GM19043 (cell line): ENCODE measurements at regions not wholly inside any gene's neighbourhood (a gene's known extent, or its start where the extent isn't known, plus 50 kb on each side); places are given as distances from the start of the nearest gene placed in this dataset.

Experiments used
- ATAC-seq: cut with Tn5 transposase; IDR thresholded peaks from one replicate; pipeline ENCODE4 v1.9.1; 2021; ENCODE audit warnings: low read depth; ENCODE audit not compliant: unreplicated experiment

DNA sequence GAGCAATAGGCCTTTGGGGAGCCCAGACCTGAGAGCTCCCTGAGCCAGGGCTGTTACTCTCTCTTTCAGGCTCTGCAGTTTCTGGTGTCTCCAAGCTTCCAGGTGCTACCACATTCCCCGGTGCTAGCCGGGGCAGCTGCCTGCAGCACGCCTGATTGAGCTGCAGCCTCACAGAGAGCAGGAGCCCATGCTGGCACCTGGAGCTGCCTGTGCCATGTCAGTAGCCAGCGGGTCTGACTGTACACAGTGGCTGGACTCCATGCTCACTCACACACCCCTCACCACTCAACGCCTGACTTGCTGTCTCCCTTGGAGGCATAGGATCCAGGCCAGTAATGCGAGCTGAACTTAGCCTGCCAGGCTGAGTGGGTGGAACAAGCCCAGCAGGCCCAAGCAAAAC lies 800.4 kb upstream of the AGA start:
- no peak for ATAC-seq

DNA sequence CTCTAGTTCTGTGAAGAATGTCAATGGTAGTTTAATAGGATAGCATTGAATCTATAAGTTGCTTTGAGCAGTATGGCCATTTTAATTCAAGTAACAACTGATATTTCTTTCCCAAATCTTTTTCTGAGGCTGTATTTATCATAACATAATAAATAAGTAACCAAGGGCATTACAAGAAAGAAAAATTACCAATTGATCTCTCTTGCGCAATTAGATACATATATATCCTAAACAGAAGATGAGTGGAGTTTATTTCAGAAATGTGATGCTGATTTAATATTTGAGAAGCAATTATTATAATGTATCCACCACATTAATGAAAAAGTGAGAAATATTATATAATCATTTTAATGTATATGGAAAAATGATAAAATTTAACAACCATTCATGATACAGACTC lies 802.5 kb upstream of the AGA start:
- ATAC-seq = no peak

DNA sequence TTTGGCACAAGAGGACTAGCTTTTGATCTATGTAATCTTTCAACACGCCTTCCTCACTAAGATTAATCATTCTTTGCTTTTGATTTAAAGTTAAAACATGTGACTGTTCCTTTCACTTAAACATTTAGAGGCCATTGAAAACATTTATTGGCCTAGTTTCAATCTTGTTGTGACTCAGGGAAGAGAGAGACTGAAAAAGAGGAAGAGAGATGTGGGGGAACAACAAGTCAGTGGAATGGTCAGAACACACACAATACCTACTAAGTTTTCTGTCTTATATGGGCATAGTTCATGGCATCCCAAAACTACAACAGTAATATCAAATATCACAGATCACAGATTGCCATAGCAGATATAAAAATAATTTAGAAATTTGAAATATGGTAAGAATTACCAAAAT lies 812.9 kb upstream of the AGA start:
- no peak for ATAC-seq

DNA sequence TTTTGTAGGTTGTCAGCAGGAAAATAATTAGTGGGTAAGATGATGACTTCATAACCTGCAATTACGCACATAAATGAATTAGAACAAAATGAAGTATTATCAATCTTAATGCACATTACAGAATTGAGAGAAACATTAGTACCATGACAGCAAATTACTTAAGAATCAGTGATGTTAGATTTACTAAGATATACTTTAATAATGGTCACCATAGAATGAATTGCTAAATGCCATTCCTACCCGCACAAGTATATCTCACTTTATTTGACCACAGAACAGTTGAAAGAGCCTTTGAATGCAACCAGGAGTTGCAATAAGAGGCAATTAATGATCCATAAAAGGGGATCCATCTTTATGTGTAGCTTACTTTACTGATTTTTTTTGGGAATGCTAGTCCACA lies 816.4 kb upstream of the AGA start:
- ATAC-seq = no peak

DNA sequence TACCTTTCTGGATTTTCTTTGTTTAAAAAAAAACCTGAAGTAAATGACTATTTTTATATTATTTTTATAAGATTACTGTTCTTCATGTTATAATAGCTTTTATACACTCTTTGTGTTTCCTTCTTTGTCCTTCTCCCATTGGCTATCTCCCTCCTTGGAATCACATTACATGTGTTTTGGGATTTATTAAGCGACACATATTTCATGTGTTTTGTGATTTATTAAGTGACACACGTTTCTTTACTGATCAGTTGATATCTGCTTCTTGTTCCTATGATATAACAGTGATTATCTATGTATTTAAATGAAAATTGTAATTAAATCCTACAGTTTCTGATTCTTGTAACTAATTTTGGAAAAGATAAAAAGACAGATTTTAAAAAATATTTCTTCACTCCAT lies 817.3 kb upstream of the AGA start:
- ATAC-seq = no peak

DNA sequence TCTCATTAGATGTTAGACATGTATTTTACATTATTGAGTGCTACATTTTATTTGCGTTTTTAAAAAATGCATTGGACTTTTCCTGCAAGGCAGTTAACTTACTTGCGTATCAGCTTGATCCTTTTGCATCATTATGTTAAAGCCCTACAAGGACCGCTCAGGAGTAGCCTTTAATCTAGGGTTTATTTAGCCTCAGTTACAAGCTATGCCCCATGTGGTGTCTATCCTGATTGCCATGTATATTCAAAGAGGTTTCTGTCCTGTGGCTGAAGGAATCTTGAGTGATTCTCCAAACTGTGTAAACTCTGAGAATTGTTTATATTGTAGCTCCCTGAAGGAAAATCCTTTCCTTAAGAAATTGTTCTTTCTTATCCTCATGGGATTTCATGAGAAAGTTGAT lies 821.8 kb upstream of the AGA start:
- ATAC-seq = no peak

DNA sequence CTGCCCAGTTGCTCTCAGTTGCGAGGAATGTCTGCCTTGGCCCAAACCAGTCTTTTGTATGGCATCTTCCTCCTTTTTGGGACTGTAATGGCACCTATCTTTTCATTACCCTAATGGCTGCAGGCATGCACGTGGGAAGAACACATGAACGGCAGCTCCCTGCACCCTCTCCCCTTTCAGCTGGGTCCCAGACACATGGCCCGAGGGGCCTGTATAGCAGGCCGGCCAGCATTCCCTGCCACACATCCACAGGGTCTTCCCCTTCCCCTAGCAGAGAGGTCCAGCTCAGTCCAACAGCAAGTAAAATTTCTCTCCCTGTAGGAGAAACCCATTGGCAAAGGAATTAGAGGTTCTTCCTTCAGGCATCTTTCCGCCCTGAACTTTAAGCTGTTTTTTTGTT lies 829.1 kb upstream of the AGA start:
- ATAC-seq = no peak

DNA sequence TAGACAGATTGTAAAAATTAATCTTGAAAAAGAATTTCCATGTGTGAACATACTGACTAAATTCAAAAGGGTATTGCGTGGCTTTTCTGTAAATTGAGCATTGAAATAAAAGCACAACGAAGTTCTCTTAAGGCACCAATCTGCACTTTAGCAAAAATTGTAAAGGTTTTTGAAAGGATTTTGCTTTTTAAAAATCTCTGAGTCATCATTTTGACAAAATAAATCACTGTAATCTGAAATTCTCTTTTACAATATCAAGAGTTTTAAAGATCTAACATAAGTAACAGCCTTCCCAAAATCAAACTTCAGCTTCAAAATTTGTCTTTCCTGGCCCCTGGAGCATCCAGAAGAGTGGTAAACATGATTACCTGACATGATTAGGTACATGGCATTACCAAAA lies 830.9 kb upstream of the AGA start:
- no peak for ATAC-seq

DNA sequence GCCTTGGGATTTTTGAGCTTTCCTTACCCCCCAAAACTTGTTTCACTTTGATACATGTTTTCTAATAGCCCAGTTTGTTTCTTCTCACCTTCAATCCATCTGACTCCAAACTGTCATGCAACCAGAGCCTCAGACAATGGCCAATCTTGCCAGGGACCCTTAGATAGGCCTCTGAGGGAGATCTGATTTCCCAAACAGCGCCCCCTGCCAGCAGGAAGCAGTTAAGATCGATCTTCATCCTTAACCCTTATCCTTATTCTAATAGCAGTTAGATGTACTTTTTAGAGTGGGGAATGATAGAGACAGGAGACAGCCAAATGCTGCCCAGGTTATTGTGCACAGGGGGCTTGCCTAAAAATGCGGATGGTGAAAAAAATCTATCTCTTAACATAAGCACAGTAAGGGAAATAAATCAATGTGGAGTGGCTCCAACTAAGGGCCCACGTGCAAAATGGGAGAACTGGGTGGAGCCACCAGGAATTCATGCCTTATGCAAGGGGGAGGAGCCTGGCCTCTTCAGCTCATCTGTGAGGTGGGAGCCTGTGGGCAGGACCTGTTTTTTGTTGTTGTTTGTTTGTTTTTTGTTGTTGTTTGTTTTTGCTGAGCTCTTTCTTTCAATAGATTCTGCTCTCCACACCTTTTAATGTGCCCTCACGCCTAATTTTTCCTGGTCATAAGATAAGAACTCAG lies 833.6 kb upstream of the AGA start:
- no peak for ATAC-seq

DNA sequence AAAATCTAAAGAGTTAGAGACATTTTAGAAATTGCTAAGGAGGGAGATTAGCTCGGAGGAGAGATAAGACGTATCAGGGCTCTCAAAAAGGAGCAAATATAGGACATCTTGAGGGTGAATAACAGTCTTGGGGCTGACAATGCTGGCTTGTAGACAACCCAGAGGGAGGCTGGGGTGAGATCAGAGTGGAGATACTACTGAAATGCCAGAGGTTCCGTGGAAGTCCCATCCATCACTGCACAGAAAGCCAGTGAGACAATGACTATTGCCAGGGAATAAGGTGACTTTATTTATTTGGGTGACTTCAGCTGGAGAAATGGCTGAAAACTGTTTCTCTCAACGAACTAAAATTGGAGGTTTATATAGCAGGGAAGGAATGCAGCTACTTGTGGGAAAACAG lies 838.1 kb upstream of the AGA start:
- ATAC-seq = no peak

DNA sequence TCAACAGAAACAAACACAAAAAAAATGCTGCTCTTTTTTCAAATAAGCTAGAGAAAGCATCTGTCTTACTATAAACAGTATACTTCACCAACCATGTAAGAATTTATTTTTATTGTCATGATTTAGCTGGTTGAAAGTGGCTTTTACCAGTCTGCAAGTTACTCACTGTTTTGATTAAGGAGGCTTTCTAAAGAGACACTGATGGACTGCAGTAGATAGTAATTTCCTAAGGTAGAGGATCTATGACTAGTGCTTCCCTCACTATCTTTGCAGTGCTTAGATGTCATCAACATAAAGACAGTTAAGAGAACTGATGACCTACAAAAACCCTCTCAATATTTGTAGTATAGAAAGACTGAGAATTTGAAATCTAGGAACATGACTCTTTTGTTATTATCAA lies 846.2 kb upstream of the AGA start:
- ATAC-seq = no peak

DNA sequence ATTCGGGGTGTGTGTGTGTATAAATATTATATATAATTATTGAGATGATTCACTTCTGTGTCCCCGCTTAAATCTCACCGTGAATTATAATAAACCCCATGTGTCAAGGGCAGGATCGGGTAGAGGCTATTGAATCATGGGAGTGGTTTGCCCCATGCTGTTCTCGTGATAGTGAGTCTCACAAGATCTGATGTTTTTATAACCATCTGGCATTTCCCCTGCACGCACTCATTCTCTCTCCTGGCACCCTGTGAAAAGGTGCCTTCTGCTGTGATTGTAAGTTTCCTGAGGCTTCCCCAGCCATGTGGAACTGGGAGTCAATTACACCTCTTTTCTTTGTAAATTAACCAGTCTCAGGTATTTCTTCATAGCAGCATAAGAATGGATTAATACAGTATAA lies 851.4 kb upstream of the AGA start:
- no peak for ATAC-seq

DNA sequence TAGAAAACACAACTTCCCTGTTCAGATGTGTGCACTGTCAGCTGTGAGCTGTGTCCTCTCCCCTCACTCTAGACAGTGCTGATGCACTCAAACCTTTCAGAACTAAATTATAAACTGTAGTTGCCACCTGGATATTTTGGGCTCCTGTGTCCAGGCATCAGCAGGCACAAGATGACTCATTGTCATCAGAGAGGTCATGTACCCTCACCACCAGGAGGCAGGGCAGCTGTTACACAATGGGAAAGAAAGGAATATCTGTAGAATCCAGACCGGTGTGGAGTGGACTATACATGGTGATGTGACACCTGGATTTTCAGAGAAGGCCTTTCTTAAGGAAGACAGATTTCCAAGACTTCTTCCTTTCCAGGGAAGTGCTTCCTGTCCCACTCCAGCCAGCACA lies 854.4 kb upstream of the AGA start:
- ATAC-seq = no peak

DNA sequence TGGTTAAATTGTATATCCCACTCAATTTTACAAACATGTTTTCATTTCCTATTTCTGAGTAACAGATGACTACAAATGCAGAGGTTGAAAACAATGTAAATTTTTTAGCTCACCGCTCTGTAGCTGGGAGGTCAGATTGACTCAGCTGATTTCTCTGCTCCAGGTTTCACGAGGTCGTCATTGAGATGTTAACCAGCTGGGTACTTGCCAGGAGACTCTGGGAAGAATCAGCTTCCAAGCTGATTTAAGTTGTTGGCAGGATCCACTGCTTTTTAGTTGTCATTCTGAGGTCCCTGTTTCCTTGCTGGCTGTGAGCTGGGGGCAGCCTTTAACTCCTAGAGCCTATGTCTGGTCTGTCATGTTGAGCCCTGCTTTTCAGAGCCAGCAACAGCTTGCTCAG lies 864.3 kb upstream of the AGA start:
- ATAC-seq = no peak

DNA sequence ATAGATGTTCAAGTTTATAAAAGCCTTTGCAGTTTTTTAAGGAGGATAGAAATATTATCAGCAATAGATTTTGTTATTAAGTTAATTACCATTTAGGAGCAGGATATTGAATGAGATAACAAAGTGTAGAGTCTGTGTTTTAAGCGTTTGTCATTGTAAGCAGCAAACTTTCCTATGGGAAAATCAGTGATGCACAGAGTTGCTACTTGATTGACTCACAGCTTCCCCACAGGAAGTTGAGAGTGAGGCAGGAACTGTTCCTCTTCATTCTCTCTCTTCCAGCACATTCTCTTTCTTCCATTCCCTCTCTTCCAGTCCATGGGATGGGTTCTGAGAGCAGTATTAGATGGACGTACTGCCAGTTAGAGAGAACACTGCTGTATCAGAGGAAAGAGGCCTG lies 867.7 kb upstream of the AGA start:
- ATAC-seq = no peak

DNA sequence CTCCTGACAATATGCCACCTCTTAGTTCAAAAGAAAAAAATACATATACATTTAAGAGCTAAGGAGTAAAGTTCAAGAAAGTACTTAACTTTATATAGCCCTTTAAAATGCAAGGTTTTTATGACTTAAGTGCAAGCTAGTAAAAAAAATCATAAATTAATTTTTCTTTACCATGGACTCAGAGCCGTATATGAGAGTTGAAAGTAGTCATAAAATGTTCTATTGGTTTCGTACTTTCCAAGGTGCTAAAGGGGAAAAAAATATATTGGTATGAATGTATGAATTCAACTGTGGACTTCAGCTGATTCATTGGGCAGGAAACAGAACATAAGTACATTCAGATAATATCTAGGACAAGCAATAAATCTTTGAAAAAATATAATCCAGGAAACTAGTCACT lies 869.8 kb upstream of the AGA start:
- ATAC-seq = no peak

DNA sequence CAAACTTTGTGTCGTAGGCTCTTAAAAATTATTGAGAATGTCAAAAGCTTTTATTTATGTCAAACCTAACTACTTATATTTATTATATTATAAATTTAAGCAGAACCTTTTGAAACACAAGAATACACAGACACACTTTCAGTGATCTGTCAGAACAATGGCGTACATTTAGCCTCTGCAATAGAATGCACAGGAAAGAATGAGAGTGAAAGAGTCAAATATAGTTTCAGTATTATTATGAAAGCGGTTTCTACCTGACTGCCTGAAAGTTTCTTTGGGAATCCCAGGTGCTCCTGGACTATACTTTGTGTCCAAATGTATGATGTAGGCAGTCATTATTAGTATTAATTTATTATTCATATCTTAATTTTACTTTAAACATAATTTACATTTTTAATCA lies 872.0 kb upstream of the AGA start:
- ATAC-seq = no peak

DNA sequence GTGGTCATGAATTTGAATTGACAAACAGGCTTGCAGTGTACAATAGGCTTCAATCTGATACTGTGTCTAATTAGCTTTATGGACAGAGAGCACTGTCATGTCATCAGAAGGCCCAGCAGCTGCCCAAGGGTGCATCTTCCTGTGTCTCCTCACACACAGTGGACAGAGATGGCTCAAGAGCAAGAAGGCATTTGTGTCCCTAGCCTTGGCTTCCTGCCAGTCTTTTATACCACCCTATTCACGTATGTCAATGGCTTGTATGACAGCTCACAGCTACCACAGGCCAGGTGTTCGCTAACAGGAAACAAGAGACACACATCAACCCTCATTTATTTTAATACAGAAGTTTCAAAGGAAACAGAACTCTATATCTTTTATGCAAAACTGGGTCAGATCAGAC lies 874.0 kb upstream of the AGA start:
- no peak for ATAC-seq

DNA sequence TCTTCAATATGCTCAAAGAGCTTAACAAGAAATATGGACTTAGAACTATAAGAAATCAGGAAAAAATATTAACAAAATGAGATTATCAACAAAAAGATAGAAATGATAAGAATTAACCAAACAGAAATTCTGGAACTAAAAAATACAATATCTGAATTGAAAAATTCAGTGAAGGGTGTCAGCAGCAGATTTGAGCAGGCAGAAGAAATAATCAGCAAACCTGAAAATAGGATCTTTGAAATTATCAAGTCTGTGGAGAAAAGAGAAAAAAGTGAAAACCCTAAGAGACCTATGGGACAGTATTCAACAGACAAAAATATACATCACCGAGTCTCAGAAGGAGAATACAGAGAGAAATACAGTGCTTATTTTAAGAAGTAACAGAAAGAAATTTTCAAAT lies 877.8 kb upstream of the AGA start:
- ATAC-seq = no peak

DNA sequence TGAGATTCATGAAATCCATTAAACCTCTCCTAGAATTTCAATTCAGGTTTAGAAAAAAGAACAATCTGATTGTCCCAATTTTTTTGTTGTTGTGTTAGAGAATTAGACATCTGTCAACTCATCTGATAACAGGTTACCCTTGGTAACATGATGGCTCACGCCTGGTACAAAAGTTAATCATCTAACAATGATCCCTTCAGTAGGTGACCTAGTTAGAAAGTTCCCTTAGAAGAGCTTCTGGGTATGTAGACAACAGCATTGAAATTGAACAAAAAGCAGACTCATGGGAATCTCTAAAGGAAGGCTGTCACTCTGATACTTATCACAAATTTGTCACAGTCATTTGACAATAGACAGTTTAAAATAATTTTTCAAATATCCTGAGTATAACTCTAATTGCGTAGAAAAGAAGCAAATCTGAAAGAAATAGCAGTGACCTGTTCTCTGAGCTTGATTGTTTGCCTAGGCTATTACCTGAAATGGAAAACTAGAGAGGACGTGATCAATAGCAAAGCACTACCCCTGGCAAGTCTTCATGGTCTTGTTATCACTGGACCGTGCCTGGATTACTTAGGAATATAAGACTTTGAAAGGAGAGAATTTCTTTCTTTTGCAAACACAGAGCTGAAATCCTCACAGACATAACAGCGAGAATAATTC lies 880.4 kb upstream of the AGA start:
- ATAC-seq = no peak

DNA sequence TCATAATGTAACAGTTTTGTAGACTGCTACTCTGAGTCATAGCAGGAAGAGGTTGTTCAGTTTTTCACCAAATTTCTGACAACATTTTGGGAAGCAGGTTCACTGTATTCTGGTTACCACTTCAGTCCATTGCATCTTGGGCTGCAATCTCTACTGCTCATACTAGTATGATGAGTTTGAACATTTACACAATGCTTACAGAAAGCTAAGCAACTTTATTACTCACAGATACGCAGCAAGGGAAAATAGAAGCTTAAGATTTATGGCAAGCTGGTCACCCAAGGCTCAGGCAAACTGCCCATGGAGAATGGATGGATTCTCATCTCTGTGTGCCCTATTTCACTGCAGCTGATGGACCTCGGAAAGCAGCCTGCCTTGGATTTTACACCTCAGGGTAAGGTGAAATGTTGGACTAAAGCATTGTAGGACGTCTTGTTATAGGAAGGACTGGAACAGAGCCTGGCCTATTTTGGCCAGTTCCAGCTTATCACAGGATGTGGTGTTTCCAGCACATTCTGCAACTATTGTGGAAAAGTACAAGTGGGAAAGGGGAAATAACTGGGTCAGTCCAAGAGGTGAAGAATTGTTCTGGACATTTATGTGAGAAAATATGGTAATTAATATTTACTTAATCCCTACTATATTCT lies 887.1 kb upstream of the AGA start:
- ATAC-seq = no peak

DNA sequence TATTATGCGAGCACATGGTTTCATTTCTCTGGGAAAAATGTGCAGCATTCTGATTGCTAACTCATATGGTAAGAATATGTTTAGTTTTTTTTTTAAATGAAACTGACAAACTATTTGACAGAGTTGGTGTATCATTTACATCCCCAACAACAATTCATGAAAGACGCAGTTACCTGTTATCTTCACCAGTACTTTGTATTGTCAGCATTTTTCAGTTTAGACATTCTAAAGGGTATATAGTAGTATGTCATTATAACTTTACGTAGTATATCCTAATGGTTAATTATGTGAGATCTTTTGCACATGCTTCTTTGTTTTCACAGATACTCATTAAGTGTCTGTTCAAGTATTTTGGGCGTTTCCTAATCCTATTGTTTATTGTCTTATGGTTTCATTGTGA lies 891.1 kb upstream of the AGA start:
- ATAC-seq = no peak
